Natural killer cell treated with Interleukin-12 subunit alpha and Interleukin-12 subunit beta and Interleukin-15 and Interleukin-18, amount 100 ng/mL, for 72 hours (primary cell): ENCODE measurements at regions not wholly inside any gene's neighbourhood (a gene's known extent, or its start where the extent isn't known, plus 50 kb on each side); places are given as distances from the start of the nearest gene placed in this dataset.
"Not testable (repeated sequence)": the region's sequence is repeated elsewhere in the genome, so short reads cannot be mapped to it uniquely, and the experiment has no call there.

ENCODE experiments used
- ATAC-seq, 2 donors: fragments of 150-1000 bp; cut with Tn5 transposase in 1 of 2; sonication (Bioruptor Pico), chemical (Tn5 transposase) in 1 of 2; 2 replicates each; pipeline ENCODE4 v1.10.0; 2021
- DNase-seq: peaks from one replicate; pipeline ENCODE4 v3.0.0; 2022; ENCODE audit warnings: low spot score
- H3K27ac Mint-ChIP-seq, 2 donors: 1 replicate in 1 of 2; 2 replicates in 1 of 2; pipeline ENCODE4 v1.8.0; 2022; ENCODE audit warnings: mixed read lengths in 2 of 2, mild to moderate bottlenecking in 1 of 2, moderate library complexity in 1 of 2
- H3K27me3 Mint-ChIP-seq, 2 donors: 1 replicate in 1 of 2; 2 replicates in 1 of 2; pipeline ENCODE4 v1.8.0; 2022; ENCODE audit warnings: mixed read lengths in 2 of 2
- H3K36me3 Mint-ChIP-seq: one replicate; pipeline ENCODE4 v1.8.0; 2022; ENCODE audit warnings: mixed read lengths
- H3K4me1 Mint-ChIP-seq, 2 donors: 1 replicate in 1 of 2; 2 replicates in 1 of 2; pipeline ENCODE4 v1.8.0; 2022; ENCODE audit warnings: low read depth in 2 of 2, mixed read lengths in 2 of 2, mild to moderate bottlenecking in 1 of 2
- H3K4me3 Mint-ChIP-seq: one replicate; pipeline ENCODE4 v1.8.0; 2022; ENCODE audit warnings: mixed read lengths
- H3K9me3 Mint-ChIP-seq: 2 replicates; pipeline ENCODE4 v1.8.0; 2022; ENCODE audit warnings: mixed read lengths

- ATAC-seq (no peak), DNase-seq (no peak)
- no peak overlapping the region for H3K4me3 Mint-ChIP-seq
- no peaks in the 10 kb centered on the region for H3K4me1 Mint-ChIP-seq
- no peaks in the 10 kb centered on the region for H3K36me3 Mint-ChIP-seq
- H3K9me3 Mint-ChIP-seq, result peaks cover 7% of the 10 kb centered on the region
- H3K27ac Mint-ChIP-seq, result no peak overlapping the region
- H3K27me3 Mint-ChIP-seq, result no peaks in the 10 kb centered on the region
Measured at GRCh38 chr5:164206196-164206595, 700.8 kb downstream of the MAT2B start.

GRCh38 chr5:164207646-164208045 lies 702.2 kb downstream of the MAT2B start:
- Mint-ChIP-seq H3K4me3 (no peak overlapping the region), H3K27ac (no peak overlapping the region), H3K27me3 (no peaks in the 10 kb centered on the region), H3K4me1 (no peaks in the 10 kb centered on the region), H3K9me3 (peaks cover 7% of the 10 kb centered on the region), H3K36me3 (no peaks in the 10 kb centered on the region)
- ATAC-seq, result no peak
- no peak for DNase-seq

- DNase-seq, result no peak
- peaks cover 7% of the 10 kb centered on the region for H3K9me3 Mint-ChIP-seq
- H3K36me3 Mint-ChIP-seq, result no peaks in the 10 kb centered on the region
- ATAC-seq, result no peak
- H3K4me1 Mint-ChIP-seq, result no peaks in the 10 kb centered on the region
- H3K27me3 Mint-ChIP-seq, result no peaks in the 10 kb centered on the region
- H3K4me3 Mint-ChIP-seq, result no peak overlapping the region
- H3K27ac Mint-ChIP-seq, result no peak overlapping the region
Measured at GRCh38 chr5:164210491-164210890, 705.1 kb downstream of the MAT2B start.

GRCh38 chr5:164214698-164215097 lies 709.3 kb downstream of the MAT2B start:
- Mint-ChIP-seq H3K36me3 (no peaks in the 10 kb centered on the region), H3K27me3 (no peaks in the 10 kb centered on the region), H3K4me3 (no peak overlapping the region), H3K9me3 (peaks cover 9% of the 10 kb centered on the region), H3K27ac (no peak overlapping the region), H3K4me1 (no peaks in the 10 kb centered on the region)
- DNase-seq (no peak), ATAC-seq (no peak)

GRCh38 chr5:164217464-164217863 lies 712.0 kb downstream of the MAT2B start:
- Mint-ChIP-seq H3K36me3 (no peaks in the 10 kb centered on the region), H3K27me3 (no peaks in the 10 kb centered on the region), H3K4me3 (no peak overlapping the region), H3K4me1 (no peaks in the 10 kb centered on the region), H3K27ac (no peak overlapping the region), H3K9me3 (peaks cover 9% of the 10 kb centered on the region)
- no peak for DNase-seq
- no peak for ATAC-seq

- no peak for ATAC-seq
- DNase-seq, result no peak
- Mint-ChIP-seq H3K36me3 (no peaks in the 10 kb centered on the region), H3K27me3 (no peaks in the 10 kb centered on the region), H3K4me3 (no peak overlapping the region), H3K27ac (no peak overlapping the region), H3K4me1 (no peaks in the 10 kb centered on the region), H3K9me3 (peaks cover 12% of the 10 kb centered on the region)
Measured at GRCh38 chr5:164220522-164220921, 715.1 kb downstream of the MAT2B start.

- Mint-ChIP-seq H3K27ac (no peak overlapping the region), H3K9me3 (peaks cover 7% of the 10 kb centered on the region), H3K4me1 (no peaks in the 10 kb centered on the region), H3K4me3 (no peak overlapping the region), H3K27me3 (no peaks in the 10 kb centered on the region), H3K36me3 (no peaks in the 10 kb centered on the region)
- no peak for DNase-seq
- ATAC-seq, result no peak
Measured at GRCh38 chr5:164224236-164224635, 718.8 kb downstream of the MAT2B start.

- no peaks in the 10 kb centered on the region for H3K36me3 Mint-ChIP-seq
- peaks cover 7% of the 10 kb centered on the region for H3K9me3 Mint-ChIP-seq
- no peak for DNase-seq
- H3K27ac Mint-ChIP-seq, result no peak overlapping the region
- no peak for ATAC-seq
- no peaks in the 10 kb centered on the region for H3K27me3 Mint-ChIP-seq
- no peak overlapping the region for H3K4me3 Mint-ChIP-seq
- H3K4me1 Mint-ChIP-seq, result no peaks in the 10 kb centered on the region
Measured at GRCh38 chr5:164224772-164225171, 719.4 kb downstream of the MAT2B start.

GRCh38 chr5:164230341-164230740 lies 724.9 kb downstream of the MAT2B start:
- ATAC-seq (no peak), DNase-seq (no peak)
- no peaks in the 10 kb centered on the region for H3K36me3 Mint-ChIP-seq
- H3K27ac Mint-ChIP-seq, result no peak overlapping the region
- H3K27me3 Mint-ChIP-seq, result no peaks in the 10 kb centered on the region
- no peak overlapping the region for H3K4me3 Mint-ChIP-seq
- peaks cover 6% of the 10 kb centered on the region for H3K9me3 Mint-ChIP-seq
- no peaks in the 10 kb centered on the region for H3K4me1 Mint-ChIP-seq

GRCh38 chr5:164233791-164234190 lies 728.4 kb downstream of the MAT2B start:
- DNase-seq (no peak), ATAC-seq (no peak)
- no peaks in the 10 kb centered on the region for H3K36me3 Mint-ChIP-seq
- H3K9me3 Mint-ChIP-seq, result peaks cover 3% of the 10 kb centered on the region
- no peaks in the 10 kb centered on the region for H3K27me3 Mint-ChIP-seq
- no peaks in the 10 kb centered on the region for H3K4me1 Mint-ChIP-seq
- no peak overlapping the region for H3K4me3 Mint-ChIP-seq
- H3K27ac Mint-ChIP-seq, result no peak overlapping the region

- DNase-seq (no peak), ATAC-seq (no peak)
- H3K9me3 Mint-ChIP-seq, result peaks cover 3% of the 10 kb centered on the region
- no peak overlapping the region for H3K27ac Mint-ChIP-seq
- H3K4me1 Mint-ChIP-seq, result no peaks in the 10 kb centered on the region
- no peaks in the 10 kb centered on the region for H3K36me3 Mint-ChIP-seq
- H3K27me3 Mint-ChIP-seq, result no peaks in the 10 kb centered on the region
- no peak overlapping the region for H3K4me3 Mint-ChIP-seq
Measured at GRCh38 chr5:164234321-164234720, 728.9 kb downstream of the MAT2B start.

GRCh38 chr5:164235300-164235891 lies 730.0 kb downstream of the MAT2B start:
- no peaks in the 10 kb centered on the region for H3K4me1 Mint-ChIP-seq
- no peaks in the 10 kb centered on the region for H3K36me3 Mint-ChIP-seq
- no peak for ATAC-seq
- DNase-seq, result no peak
- H3K4me3 Mint-ChIP-seq, result no peak overlapping the region
- H3K27me3 Mint-ChIP-seq, result no peaks in the 10 kb centered on the region
- H3K9me3 Mint-ChIP-seq, result peaks cover 6% of the 10 kb centered on the region
- H3K27ac Mint-ChIP-seq, result no peak overlapping the region

- DNase-seq, result no peak
- no peak for ATAC-seq
- Mint-ChIP-seq H3K9me3 (peaks cover 6% of the 10 kb centered on the region), H3K4me3 (no peak overlapping the region), H3K27ac (no peak overlapping the region), H3K27me3 (no peaks in the 10 kb centered on the region), H3K36me3 (no peaks in the 10 kb centered on the region), H3K4me1 (no peaks in the 10 kb centered on the region)
Measured at GRCh38 chr5:164237486-164237885, 732.1 kb downstream of the MAT2B start.

GRCh38 chr5:164251781-164252180 lies 746.4 kb downstream of the MAT2B start:
- not testable (repeated sequence) for H3K36me3 Mint-ChIP-seq, H3K27me3 Mint-ChIP-seq, ATAC-seq, H3K9me3 Mint-ChIP-seq, H3K27ac Mint-ChIP-seq, H3K4me3 Mint-ChIP-seq, DNase-seq, H3K4me1 Mint-ChIP-seq

- Mint-ChIP-seq H3K9me3 (peaks cover 9% of the 10 kb centered on the region), H3K4me3 (no peak overlapping the region), H3K27me3 (no peaks in the 10 kb centered on the region), H3K4me1 (no peaks in the 10 kb centered on the region), H3K27ac (no peak overlapping the region), H3K36me3 (no peaks in the 10 kb centered on the region)
- no peak for ATAC-seq
- no peak for DNase-seq
Measured at GRCh38 chr5:164253764-164254163, 748.3 kb downstream of the MAT2B start.
